DOHH2 (cell line): ENCODE measurements at regions not wholly inside any gene's neighbourhood (a gene's known extent, or its start where the extent isn't known, plus 50 kb on each side); places are given as distances from the start of the nearest gene placed in this dataset.

Experiments
- EZH2phosphoT487 ChIP-seq: fragments of 200-600 bp; sonication (generic); IDR thresholded peaks from 2 replicates; pipeline ENCODE4 v1.6.1; 2017; ENCODE audit warnings: borderline replicate concordance, mild to moderate bottlenecking, antibody characterized with exemption, low read length, moderate library complexity, mixed read lengths
- TF ChIP-seq, protein P1 (sequence below): fragments of 200-600 bp; sonication (generic); IDR thresholded peaks from one replicate; pipeline ENCODE4 v1.5.1; 2014; ENCODE audit warnings: antibody characterized with exemption, mild to moderate bottlenecking, low read depth, low read length; ENCODE audit not compliant: poor library complexity, severe bottlenecking

DNA sequence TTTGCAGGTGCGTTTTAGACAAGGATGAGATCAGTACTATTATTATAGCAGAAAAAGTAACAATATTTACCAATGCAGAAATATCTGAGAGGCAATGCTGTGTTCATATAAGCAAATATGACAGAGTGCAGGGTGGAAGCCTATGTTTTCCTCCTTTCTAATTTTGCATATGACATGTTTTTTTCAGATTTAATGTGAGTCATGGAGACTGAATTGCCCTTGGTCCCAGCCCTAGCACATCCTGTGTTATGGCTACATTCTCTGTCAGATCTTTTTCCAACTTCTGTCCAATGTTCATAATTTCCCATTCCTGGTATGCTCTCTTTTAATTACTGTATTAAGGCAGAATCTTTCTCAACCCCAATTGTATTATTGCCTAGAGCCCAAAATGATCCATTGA lies 165.6 kb downstream of the SLC7A11 start:
- TF ChIP-seq, protein P1, sequence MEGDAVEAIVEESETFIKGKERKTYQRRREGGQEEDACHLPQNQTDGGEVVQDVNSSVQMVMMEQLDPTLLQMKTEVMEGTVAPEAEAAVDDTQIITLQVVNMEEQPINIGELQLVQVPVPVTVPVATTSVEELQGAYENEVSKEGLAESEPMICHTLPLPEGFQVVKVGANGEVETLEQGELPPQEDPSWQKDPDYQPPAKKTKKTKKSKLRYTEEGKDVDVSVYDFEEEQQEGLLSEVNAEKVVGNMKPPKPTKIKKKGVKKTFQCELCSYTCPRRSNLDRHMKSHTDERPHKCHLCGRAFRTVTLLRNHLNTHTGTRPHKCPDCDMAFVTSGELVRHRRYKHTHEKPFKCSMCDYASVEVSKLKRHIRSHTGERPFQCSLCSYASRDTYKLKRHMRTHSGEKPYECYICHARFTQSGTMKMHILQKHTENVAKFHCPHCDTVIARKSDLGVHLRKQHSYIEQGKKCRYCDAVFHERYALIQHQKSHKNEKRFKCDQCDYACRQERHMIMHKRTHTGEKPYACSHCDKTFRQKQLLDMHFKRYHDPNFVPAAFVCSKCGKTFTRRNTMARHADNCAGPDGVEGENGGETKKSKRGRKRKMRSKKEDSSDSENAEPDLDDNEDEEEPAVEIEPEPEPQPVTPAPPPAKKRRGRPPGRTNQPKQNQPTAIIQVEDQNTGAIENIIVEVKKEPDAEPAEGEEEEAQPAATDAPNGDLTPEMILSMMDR, result no peak
- TF ChIP-seq EZH2phosphoT487, result no peak
